GM23338 (cell line): ENCODE measurements at regions not wholly inside any gene's neighbourhood (a gene's known extent, or its start where the extent isn't known, plus 50 kb on each side); places are given as distances from the start of the nearest gene placed in this dataset.

ENCODE experiments used
- ATAC-seq: fragments of 200-7000 bp; cut with Tn5 transposase; 3 replicates; pipeline ENCODE4 v1.9.1; 2020
- DNase-seq: peaks from one replicate; pipeline ENCODE4 v3.0.0-alpha.2; 2015; ENCODE audit warnings: low spot score
- H2AFZ ChIP-seq: fragments of 200-600 bp; sonication (generic); 2 replicates; pipeline ENCODE4 v1.8.0; 2016; ENCODE audit warnings: antibody characterized with exemption, mild to moderate bottlenecking, moderate library complexity
- H3F3A ChIP-seq: fragments of 200-600 bp; sonication (generic); replicated peaks from 2 replicates; pipeline ENCODE4 v1.8.0; 2017; ENCODE audit warnings: antibody characterized with exemption, mixed run types, low read depth
- H3K27ac ChIP-seq: fragments of 200-600 bp; sonication (generic); 2 replicates; pipeline ENCODE4 v1.6.1; 2016; ENCODE audit warnings: low read depth
- H3K27me3 ChIP-seq: fragments of 200-600 bp; sonication (generic); 2 replicates; pipeline ENCODE4 v1.8.0; 2016; ENCODE audit warnings: mild to moderate bottlenecking, mixed run types, moderate library complexity; ENCODE audit not compliant: insufficient read depth
- H3K36me3 ChIP-seq: fragments of 200-600 bp; sonication (generic); 2 replicates; pipeline ENCODE4 v1.8.0; 2016; ENCODE audit warnings: mild to moderate bottlenecking; ENCODE audit not compliant: insufficient read depth
- H3K4me1 ChIP-seq: fragments of 200-600 bp; sonication (generic); 2 replicates; pipeline ENCODE4 v1.8.0; 2016; ENCODE audit warnings: mild to moderate bottlenecking, moderate library complexity; ENCODE audit not compliant: insufficient read depth
- H3K4me2 ChIP-seq: fragments of 200-600 bp; sonication (generic); 2 replicates; pipeline ENCODE4 v1.7.1; 2017; ENCODE audit warnings: mixed run types
- H3K4me3 ChIP-seq: fragments of 200-600 bp; sonication (generic); 2 replicates; pipeline ENCODE4 v1.6.1; 2016; ENCODE audit warnings: mixed run types
- H3K79me2 ChIP-seq: fragments of 200-600 bp; sonication (generic); replicated peaks from 2 replicates; pipeline ENCODE4 v1.8.0; 2017; ENCODE audit warnings: mild to moderate bottlenecking; ENCODE audit not compliant: insufficient read depth
- H3K9me2 ChIP-seq: fragments of 200-600 bp; sonication (generic); 2 replicates; pipeline ENCODE4 v1.8.0; 2017; ENCODE audit not compliant: insufficient read depth
- H4K20me1 ChIP-seq: fragments of 200-600 bp; sonication (generic); replicated peaks from 2 replicates; pipeline ENCODE4 v1.8.0; 2017; ENCODE audit warnings: mild to moderate bottlenecking; ENCODE audit not compliant: insufficient read depth
- H3K27ac Mint-ChIP-seq: 2 replicates; pipeline ENCODE4 v1.8.0; 2020; ENCODE audit warnings: inconsistent platforms, mild to moderate bottlenecking, moderate library complexity, mixed read lengths
- H3K27me3 Mint-ChIP-seq: 3 replicates; pipeline ENCODE4 v1.8.0; 2022; ENCODE audit warnings: low read depth, mild to moderate bottlenecking, moderate library complexity, mixed read lengths, inconsistent platforms; ENCODE audit not compliant: insufficient read depth, poor library complexity
- H3K36me3 Mint-ChIP-seq: 3 replicates; pipeline ENCODE4 v1.8.0; 2021; ENCODE audit warnings: low read depth, mild to moderate bottlenecking, inconsistent platforms, moderate library complexity, mixed read lengths
- H3K4me1 Mint-ChIP-seq: 3 replicates; pipeline ENCODE4 v1.8.0; 2020; ENCODE audit warnings: mild to moderate bottlenecking, inconsistent platforms, mixed read lengths
- H3K4me3 Mint-ChIP-seq: 3 replicates; pipeline ENCODE4 v1.8.0; 2021; ENCODE audit warnings: moderate library complexity, mild to moderate bottlenecking, inconsistent platforms, mixed read lengths
- H3K9me3 Mint-ChIP-seq: 3 replicates; pipeline ENCODE4 v1.8.0; 2020; ENCODE audit warnings: moderate library complexity, mild to moderate bottlenecking, inconsistent platforms, mixed read lengths
- EZH2 ChIP-seq: fragments of 200-600 bp; sonication (generic); IDR thresholded peaks from one replicate; pipeline ENCODE4 v1.8.0; 2017; ENCODE audit warnings: antibody characterized with exemption, mild to moderate bottlenecking, low read depth; ENCODE audit not compliant: unreplicated experiment
- EZH2phosphoT487 ChIP-seq: fragments of 200-600 bp; sonication (generic); IDR thresholded peaks from one replicate; pipeline ENCODE4 v1.8.1; 2018; ENCODE audit warnings: antibody characterized with exemption; ENCODE audit not compliant: unreplicated experiment
- JUNB ChIP-seq: IDR thresholded peaks from one replicate; pipeline ENCODE4 v1.6.1; 2016; ENCODE audit warnings: antibody characterized with exemption; ENCODE audit not compliant: unreplicated experiment
- NANOG ChIP-seq: IDR thresholded peaks from 2 replicates; pipeline ENCODE4 v1.6.1; 2016; ENCODE audit warnings: antibody characterized with exemption, borderline replicate concordance
- POLR2AphosphoS5 ChIP-seq: IDR thresholded peaks from 2 replicates; pipeline ENCODE4 v1.6.1; 2016; ENCODE audit warnings: antibody characterized with exemption, low read depth
- TF ChIP-seq, protein P1 (sequence below): IDR thresholded peaks from 2 replicates; pipeline ENCODE4 v1.6.1; 2016; ENCODE audit warnings: antibody characterized with exemption

DNA sequence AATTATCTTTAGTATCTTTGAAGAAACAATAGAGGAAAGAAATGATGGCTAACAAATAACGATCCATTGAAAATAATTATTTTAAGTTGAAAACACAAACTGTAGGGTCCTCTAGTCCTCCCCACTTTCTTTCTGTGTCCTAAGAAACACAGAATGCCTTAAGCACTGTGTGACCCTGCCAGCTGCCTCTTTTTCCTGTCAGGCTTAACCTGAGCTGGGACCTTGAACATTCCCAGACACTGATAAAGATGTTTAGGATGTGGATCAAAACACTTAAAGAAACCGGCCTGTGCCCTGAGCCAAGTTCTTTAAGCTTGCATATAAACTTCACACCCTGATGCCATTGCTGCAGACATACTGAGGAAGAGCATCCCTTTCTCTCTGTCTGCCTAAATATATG, 755.4 kb upstream of the VRK2 start:
- Histone ChIP-seq H4K20me1 (no peaks in the 10 kb centered on the region), H3K4me3 (no peak overlapping the region), H3K4me1 (no peaks in the 10 kb centered on the region), H3K27ac (no peak overlapping the region), H3K36me3 (no peaks in the 10 kb centered on the region), H3K4me2 (no peak overlapping the region), H3K27me3 (no peaks in the 10 kb centered on the region), H3K79me2 (no peaks in the 10 kb centered on the region), H3F3A (no peaks in the 10 kb centered on the region), H2AFZ (no peak overlapping the region), H3K9me2 (no peaks in the 10 kb centered on the region; the same call in 1 of the 2 replicates)
- Mint-ChIP-seq H3K27me3 (peaks cover 6% of the 10 kb centered on the region), H3K9me3 (peaks cover 3% of the 10 kb centered on the region; the same call in 1 of the 3 replicates), H3K36me3 (no peaks in the 10 kb centered on the region), H3K4me1 (no peaks in the 10 kb centered on the region), H3K27ac (no peak overlapping the region), H3K4me3 (no peak overlapping the region)
- no peak for ATAC-seq
- DNase-seq, result no peak
- no peak for TF ChIP-seq EZH2

DNA sequence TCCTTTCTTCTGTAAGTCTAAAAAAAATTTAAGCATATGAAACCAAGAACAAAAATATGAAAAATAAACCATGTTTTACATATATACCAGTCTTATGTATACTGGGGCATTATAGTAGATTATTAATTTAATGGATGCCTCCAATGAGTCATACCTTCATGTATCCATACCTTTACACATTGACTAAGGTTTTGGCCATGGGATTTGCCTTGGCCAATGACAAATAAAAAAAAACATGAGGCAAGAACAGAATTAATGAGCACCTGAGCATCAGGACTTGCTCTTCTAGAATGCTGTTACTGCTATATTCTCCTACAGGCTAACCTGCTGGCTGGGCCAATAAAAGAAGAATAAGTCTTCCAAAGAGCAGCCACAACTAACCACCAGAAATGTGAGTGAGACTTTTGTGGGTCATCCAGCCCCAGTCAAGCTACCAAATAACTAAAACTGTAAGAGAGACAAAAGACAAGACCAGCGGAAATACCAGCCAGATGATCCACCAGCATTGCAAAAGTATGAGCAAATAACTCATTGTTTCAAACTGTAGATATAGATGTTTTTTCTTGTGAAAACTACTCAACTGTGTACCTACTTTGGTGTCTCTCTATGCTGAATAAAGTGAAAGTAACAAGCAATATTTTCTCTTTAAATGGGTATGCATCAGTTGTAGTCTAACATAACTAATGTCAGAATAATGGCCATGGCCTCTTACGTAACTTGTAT, 749.6 kb upstream of the VRK2 start:
- Mint-ChIP-seq H3K36me3 (no peaks in the 10 kb centered on the region), H3K4me1 (no peaks in the 10 kb centered on the region), H3K9me3 (peaks cover 3% of the 10 kb centered on the region; the same call in 1 of the 3 replicates), H3K27me3 (peaks cover 4% of the 10 kb centered on the region), H3K4me3 (no peak overlapping the region), H3K27ac (no peak overlapping the region)
- Histone ChIP-seq H4K20me1 (no peaks in the 10 kb centered on the region), H3K4me3 (no peak overlapping the region), H3K27ac (no peak overlapping the region), H3F3A (no peaks in the 10 kb centered on the region), H3K36me3 (no peaks in the 10 kb centered on the region), H3K9me2 (no peaks in the 10 kb centered on the region), H3K27me3 (no peaks in the 10 kb centered on the region), H3K4me2 (no peak overlapping the region), H3K79me2 (no peaks in the 10 kb centered on the region), H3K4me1 (no peaks in the 10 kb centered on the region), H2AFZ (no peak overlapping the region)
- DNase-seq (no peak), ATAC-seq (no peak)
- no peak for TF ChIP-seq POLR2AphosphoS5

DNA sequence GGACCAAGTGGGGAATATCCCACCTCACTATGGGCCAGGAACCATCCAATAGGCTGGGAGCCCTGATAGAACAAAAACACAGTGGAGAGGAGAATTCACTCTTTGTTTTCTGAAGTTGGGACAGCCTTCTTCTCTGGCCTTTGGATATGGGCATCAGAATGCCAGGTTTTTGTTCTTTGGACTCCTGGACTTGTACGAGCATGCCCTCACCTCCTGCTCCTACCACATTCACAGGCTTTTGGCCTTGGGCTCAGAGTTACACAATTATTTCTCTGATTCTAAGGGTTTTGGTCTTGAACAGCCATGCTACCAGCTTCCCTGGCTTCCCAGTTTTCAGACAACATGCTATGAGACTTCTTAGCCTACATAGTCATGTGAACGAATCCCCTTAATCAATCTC, 732.9 kb upstream of the VRK2 start:
- Mint-ChIP-seq H3K27ac (no peak overlapping the region), H3K9me3 (no peaks in the 10 kb centered on the region), H3K36me3 (no peaks in the 10 kb centered on the region), H3K27me3 (no peaks in the 10 kb centered on the region), H3K4me3 (no peak overlapping the region), H3K4me1 (no peaks in the 10 kb centered on the region)
- Histone ChIP-seq H4K20me1 (no peaks in the 10 kb centered on the region), H3K4me2 (no peak overlapping the region), H3K4me3 (no peak overlapping the region), H3K9me2 (no peaks in the 10 kb centered on the region), H3F3A (no peaks in the 10 kb centered on the region), H3K27me3 (no peaks in the 10 kb centered on the region), H3K36me3 (no peaks in the 10 kb centered on the region), H3K27ac (no peak overlapping the region), H3K4me1 (no peaks in the 10 kb centered on the region), H2AFZ (no peak overlapping the region), H3K79me2 (no peaks in the 10 kb centered on the region)
- TF ChIP-seq JUNB, result no peak
- no peak for TF ChIP-seq EZH2phosphoT487
- TF ChIP-seq, protein P1, sequence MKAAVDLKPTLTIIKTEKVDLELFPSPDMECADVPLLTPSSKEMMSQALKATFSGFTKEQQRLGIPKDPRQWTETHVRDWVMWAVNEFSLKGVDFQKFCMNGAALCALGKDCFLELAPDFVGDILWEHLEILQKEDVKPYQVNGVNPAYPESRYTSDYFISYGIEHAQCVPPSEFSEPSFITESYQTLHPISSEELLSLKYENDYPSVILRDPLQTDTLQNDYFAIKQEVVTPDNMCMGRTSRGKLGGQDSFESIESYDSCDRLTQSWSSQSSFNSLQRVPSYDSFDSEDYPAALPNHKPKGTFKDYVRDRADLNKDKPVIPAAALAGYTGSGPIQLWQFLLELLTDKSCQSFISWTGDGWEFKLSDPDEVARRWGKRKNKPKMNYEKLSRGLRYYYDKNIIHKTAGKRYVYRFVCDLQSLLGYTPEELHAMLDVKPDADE, result no peak
- TF ChIP-seq NANOG, result no peak
- ATAC-seq (no peak), DNase-seq (no peak)
